WTC11 (cell line): ENCODE measurements at regions not wholly inside any gene's neighbourhood (a gene's known extent, or its start where the extent isn't known, plus 50 kb on each side); places are given as distances from the start of the nearest gene placed in this dataset.

Source experiments
- ATAC-seq: fragments of 200-7000 bp; cut with Tn5 transposase; 2 replicates; pipeline ENCODE4 v1.10.0; 2021; ENCODE audit warnings: mild to moderate bottlenecking, moderate library complexity
- CTCF ChIA-PET: fragments of 300-600 bp; sonication (Branson Sonifier 250); formaldehyde crosslinking; loops from one replicate; lab custom pipeline; 2021; ENCODE audit warnings: antibody characterized with exemption; lab: Charles Lee
- POLR2A ChIA-PET: fragments of 350-600 bp; sonication (Branson Sonifier 250); formaldehyde crosslinking; loops from one replicate; lab custom pipeline; 2021; ENCODE audit warnings: antibody characterized with exemption; lab: Charles Lee
- DNase-seq: peaks from one replicate; pipeline ENCODE4 v3.0.0; 2021; ENCODE audit warnings: low spot score
- H3K27ac Mint-ChIP-seq: 2 replicates; pipeline ENCODE4 v1.8.0; 2021; ENCODE audit warnings: mixed read lengths
- H3K27me3 Mint-ChIP-seq: 2 replicates; pipeline ENCODE4 v1.8.0; 2021; ENCODE audit warnings: low read depth, mild to moderate bottlenecking, moderate library complexity, mixed read lengths
- H3K36me3 Mint-ChIP-seq: 2 replicates; pipeline ENCODE4 v1.8.0; 2021; ENCODE audit warnings: mixed read lengths
- H3K4me1 Mint-ChIP-seq: 2 replicates; pipeline ENCODE4 v1.8.0; 2022; ENCODE audit warnings: mixed read lengths
- H3K4me3 Mint-ChIP-seq: 2 replicates; pipeline ENCODE4 v1.8.0; 2021; ENCODE audit warnings: mild to moderate bottlenecking, moderate library complexity, mixed read lengths
- H3K9me3 Mint-ChIP-seq: 2 replicates; pipeline ENCODE4 v1.8.0; 2021; ENCODE audit warnings: mixed read lengths
- AFF4 ChIP-seq: sonication (generic); formaldehyde crosslinking; IDR thresholded peaks from 2 replicates; pipeline ENCODE4 v1.8.1; 2023; ENCODE audit warnings: mild to moderate bottlenecking, missing genetic modification reagents, borderline replicate concordance
- CDX4 ChIP-seq: fragments of 250-450 bp; sonication (Bioruptor Pico); IDR thresholded peaks from 2 replicates; pipeline ENCODE4 v1.9.0; 2021; ENCODE audit warnings: moderate library complexity, mild to moderate bottlenecking, inconsistent platforms, borderline replicate concordance
- FOXP1 ChIP-seq: sonication (generic); formaldehyde crosslinking; IDR thresholded peaks from 2 replicates; pipeline ENCODE4 v1.8.0; 2022; ENCODE audit warnings: missing genetic modification reagents, mild to moderate bottlenecking, moderate library complexity, borderline replicate concordance
- GTF2I ChIP-seq: fragments of 250-450 bp; sonication (Bioruptor Pico); conservative IDR thresholded peaks from 2 replicates; pipeline ENCODE4 v1.4.0; 2021; ENCODE audit warnings: mild to moderate bottlenecking
- MYBL2 ChIP-seq: sonication (generic); formaldehyde crosslinking; IDR thresholded peaks from 2 replicates; pipeline ENCODE4 v1.8.1; 2023; ENCODE audit warnings: mild to moderate bottlenecking, moderate library complexity, missing genetic modification reagents
- NFE2L1 ChIP-seq: sonication (generic); formaldehyde crosslinking; IDR thresholded peaks from 2 replicates; pipeline ENCODE4 v1.8.1; 2023; ENCODE audit warnings: missing genetic modification reagents
- ZNF138 ChIP-seq: sonication (generic); formaldehyde crosslinking; conservative IDR thresholded peaks from 2 replicates; pipeline ENCODE4 v1.8.1; 2022; ENCODE audit warnings: mild to moderate bottlenecking, moderate library complexity, missing genetic modification reagents
- ZNF423 ChIP-seq: fragments of 250-450 bp; sonication (Bioruptor Pico); IDR thresholded peaks from 2 replicates; pipeline ENCODE4 v2.1.2; 2022; ENCODE audit warnings: mild to moderate bottlenecking, moderate library complexity
- ZNF425 ChIP-seq: fragments of 250-450 bp; sonication (Bioruptor Pico); conservative IDR thresholded peaks from 2 replicates; pipeline ENCODE4 v1.9.0; 2021; ENCODE audit warnings: mild to moderate bottlenecking
- TF ChIP-seq, protein P1 (sequence below): sonication (generic); formaldehyde crosslinking; IDR thresholded peaks from 2 replicates; pipeline ENCODE4 v1.8.0; 2022; ENCODE audit warnings: mild to moderate bottlenecking, missing genetic modification reagents
- TF ChIP-seq, protein P2 (sequence below): sonication (generic); formaldehyde crosslinking; IDR thresholded peaks from 2 replicates; pipeline ENCODE4 v1.8.1; 2022; ENCODE audit warnings: mild to moderate bottlenecking, missing genetic modification reagents, moderate library complexity, borderline replicate concordance
- TF ChIP-seq, protein P3 (sequence below): sonication (generic); formaldehyde crosslinking; IDR thresholded peaks from 2 replicates; pipeline ENCODE4 v1.8.1; 2023; ENCODE audit warnings: mild to moderate bottlenecking, missing genetic modification reagents
- TF ChIP-seq, protein P4 (sequence below): sonication (generic); formaldehyde crosslinking; IDR thresholded peaks from 2 replicates; pipeline ENCODE4 v1.8.1; 2022; ENCODE audit warnings: low read depth, missing genetic modification reagents, borderline replicate concordance
- TF ChIP-seq, protein P5 (sequence below): sonication (generic); formaldehyde crosslinking; IDR thresholded peaks from 2 replicates; pipeline ENCODE4 v1.8.0; 2022; ENCODE audit warnings: mild to moderate bottlenecking, missing genetic modification reagents
- TF ChIP-seq, protein P6 (sequence below): sonication (generic); formaldehyde crosslinking; IDR thresholded peaks from 2 replicates; pipeline ENCODE4 v1.8.0; 2023; ENCODE audit warnings: missing genetic modification reagents, mild to moderate bottlenecking, borderline replicate concordance

- no peak for TF ChIP-seq ZNF425
- no peak for TF ChIP-seq CDX4 (CRISPR knock-in tag)
- TF ChIP-seq ZNF138: no peak
- no peak for TF ChIP-seq FOXP1 (CRISPR knock-in tag)
- TF ChIP-seq, protein P1, sequence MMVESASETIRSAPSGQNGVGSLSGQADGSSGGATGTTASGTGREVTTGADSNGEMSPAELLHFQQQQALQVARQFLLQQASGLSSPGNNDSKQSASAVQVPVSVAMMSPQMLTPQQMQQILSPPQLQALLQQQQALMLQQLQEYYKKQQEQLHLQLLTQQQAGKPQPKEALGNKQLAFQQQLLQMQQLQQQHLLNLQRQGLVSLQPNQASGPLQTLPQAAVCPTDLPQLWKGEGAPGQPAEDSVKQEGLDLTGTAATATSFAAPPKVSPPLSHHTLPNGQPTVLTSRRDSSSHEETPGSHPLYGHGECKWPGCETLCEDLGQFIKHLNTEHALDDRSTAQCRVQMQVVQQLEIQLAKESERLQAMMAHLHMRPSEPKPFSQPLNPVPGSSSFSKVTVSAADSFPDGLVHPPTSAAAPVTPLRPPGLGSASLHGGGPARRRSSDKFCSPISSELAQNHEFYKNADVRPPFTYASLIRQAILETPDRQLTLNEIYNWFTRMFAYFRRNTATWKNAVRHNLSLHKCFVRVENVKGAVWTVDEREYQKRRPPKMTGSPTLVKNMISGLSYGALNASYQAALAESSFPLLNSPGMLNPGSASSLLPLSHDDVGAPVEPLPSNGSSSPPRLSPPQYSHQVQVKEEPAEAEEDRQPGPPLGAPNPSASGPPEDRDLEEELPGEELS (CRISPR knock-in tag): no peak
These were observed 812.9 kb downstream of the NLGN4X start (continued) for GRCh38 chrX:5415738-5416137.

GRCh38 chrX:5409106-5409505, 819.6 kb downstream of the NLGN4X start:
- DNase-seq (no peak), ATAC-seq (no peak)
- Mint-ChIP-seq H3K27me3 (no peaks in the 10 kb centered on the region), H3K9me3 (peaks cover 11% of the 10 kb centered on the region; the same call in 1 of the 2 replicates), H3K4me1 (peaks cover 8% of the 10 kb centered on the region; the same call in 1 of the 2 replicates), H3K27ac (no peak overlapping the region), H3K36me3 (no peaks in the 10 kb centered on the region), H3K4me3 (no peak overlapping the region)
- ChIA-PET CTCF (no interaction called here), POLR2A (no interaction called here)
- TF ChIP-seq ZNF423 (CRISPR knock-in tag) (no peak), GTF2I (no peak), MYBL2 (CRISPR knock-in tag) (no peak), AFF4 (CRISPR knock-in tag) (no peak), NFE2L1 (CRISPR knock-in tag) (no peak)
- TF ChIP-seq, protein P2, sequence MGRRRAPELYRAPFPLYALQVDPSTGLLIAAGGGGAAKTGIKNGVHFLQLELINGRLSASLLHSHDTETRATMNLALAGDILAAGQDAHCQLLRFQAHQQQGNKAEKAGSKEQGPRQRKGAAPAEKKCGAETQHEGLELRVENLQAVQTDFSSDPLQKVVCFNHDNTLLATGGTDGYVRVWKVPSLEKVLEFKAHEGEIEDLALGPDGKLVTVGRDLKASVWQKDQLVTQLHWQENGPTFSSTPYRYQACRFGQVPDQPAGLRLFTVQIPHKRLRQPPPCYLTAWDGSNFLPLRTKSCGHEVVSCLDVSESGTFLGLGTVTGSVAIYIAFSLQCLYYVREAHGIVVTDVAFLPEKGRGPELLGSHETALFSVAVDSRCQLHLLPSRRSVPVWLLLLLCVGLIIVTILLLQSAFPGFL (CRISPR knock-in tag): no peak
- TF ChIP-seq, protein P3, sequence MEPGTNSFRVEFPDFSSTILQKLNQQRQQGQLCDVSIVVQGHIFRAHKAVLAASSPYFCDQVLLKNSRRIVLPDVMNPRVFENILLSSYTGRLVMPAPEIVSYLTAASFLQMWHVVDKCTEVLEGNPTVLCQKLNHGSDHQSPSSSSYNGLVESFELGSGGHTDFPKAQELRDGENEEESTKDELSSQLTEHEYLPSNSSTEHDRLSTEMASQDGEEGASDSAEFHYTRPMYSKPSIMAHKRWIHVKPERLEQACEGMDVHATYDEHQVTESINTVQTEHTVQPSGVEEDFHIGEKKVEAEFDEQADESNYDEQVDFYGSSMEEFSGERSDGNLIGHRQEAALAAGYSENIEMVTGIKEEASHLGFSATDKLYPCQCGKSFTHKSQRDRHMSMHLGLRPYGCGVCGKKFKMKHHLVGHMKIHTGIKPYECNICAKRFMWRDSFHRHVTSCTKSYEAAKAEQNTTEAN: no peak
- TF ChIP-seq, protein P4, sequence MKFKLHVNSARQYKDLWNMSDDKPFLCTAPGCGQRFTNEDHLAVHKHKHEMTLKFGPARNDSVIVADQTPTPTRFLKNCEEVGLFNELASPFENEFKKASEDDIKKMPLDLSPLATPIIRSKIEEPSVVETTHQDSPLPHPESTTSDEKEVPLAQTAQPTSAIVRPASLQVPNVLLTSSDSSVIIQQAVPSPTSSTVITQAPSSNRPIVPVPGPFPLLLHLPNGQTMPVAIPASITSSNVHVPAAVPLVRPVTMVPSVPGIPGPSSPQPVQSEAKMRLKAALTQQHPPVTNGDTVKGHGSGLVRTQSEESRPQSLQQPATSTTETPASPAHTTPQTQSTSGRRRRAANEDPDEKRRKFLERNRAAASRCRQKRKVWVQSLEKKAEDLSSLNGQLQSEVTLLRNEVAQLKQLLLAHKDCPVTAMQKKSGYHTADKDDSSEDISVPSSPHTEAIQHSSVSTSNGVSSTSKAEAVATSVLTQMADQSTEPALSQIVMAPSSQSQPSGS (CRISPR knock-in tag): no peak
- TF ChIP-seq, protein P5, sequence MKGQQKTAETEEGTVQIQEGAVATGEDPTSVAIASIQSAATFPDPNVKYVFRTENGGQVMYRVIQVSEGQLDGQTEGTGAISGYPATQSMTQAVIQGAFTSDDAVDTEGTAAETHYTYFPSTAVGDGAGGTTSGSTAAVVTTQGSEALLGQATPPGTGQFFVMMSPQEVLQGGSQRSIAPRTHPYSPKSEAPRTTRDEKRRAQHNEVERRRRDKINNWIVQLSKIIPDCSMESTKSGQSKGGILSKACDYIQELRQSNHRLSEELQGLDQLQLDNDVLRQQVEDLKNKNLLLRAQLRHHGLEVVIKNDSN (CRISPR knock-in tag): no peak
- TF ChIP-seq, protein P6, sequence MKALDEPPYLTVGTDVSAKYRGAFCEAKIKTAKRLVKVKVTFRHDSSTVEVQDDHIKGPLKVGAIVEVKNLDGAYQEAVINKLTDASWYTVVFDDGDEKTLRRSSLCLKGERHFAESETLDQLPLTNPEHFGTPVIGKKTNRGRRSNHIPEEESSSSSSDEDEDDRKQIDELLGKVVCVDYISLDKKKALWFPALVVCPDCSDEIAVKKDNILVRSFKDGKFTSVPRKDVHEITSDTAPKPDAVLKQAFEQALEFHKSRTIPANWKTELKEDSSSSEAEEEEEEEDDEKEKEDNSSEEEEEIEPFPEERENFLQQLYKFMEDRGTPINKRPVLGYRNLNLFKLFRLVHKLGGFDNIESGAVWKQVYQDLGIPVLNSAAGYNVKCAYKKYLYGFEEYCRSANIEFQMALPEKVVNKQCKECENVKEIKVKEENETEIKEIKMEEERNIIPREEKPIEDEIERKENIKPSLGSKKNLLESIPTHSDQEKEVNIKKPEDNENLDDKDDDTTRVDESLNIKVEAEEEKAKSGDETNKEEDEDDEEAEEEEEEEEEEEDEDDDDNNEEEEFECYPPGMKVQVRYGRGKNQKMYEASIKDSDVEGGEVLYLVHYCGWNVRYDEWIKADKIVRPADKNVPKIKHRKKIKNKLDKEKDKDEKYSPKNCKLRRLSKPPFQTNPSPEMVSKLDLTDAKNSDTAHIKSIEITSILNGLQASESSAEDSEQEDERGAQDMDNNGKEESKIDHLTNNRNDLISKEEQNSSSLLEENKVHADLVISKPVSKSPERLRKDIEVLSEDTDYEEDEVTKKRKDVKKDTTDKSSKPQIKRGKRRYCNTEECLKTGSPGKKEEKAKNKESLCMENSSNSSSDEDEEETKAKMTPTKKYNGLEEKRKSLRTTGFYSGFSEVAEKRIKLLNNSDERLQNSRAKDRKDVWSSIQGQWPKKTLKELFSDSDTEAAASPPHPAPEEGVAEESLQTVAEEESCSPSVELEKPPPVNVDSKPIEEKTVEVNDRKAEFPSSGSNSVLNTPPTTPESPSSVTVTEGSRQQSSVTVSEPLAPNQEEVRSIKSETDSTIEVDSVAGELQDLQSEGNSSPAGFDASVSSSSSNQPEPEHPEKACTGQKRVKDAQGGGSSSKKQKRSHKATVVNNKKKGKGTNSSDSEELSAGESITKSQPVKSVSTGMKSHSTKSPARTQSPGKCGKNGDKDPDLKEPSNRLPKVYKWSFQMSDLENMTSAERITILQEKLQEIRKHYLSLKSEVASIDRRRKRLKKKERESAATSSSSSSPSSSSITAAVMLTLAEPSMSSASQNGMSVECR (CRISPR knock-in tag): no peak
